PC-9 (cell line): ENCODE measurements at regions not wholly inside any gene's neighbourhood (a gene's known extent, or its start where the extent isn't known, plus 50 kb on each side); places are given as distances from the start of the nearest gene placed in this dataset.

Experiments
- CTCF ChIP-seq: fragments of 200-600 bp; sonication (generic); conservative IDR thresholded peaks from 2 replicates; pipeline ENCODE4 v1.6.1; 2017; ENCODE audit warnings: mixed run types, antibody characterized with exemption, mild to moderate bottlenecking, moderate library complexity
- EZH2 ChIP-seq: fragments of 200-600 bp; sonication (generic); IDR thresholded peaks from 2 replicates; pipeline ENCODE4 v1.8.0; 2017; ENCODE audit warnings: antibody characterized with exemption, low read depth

DNA sequence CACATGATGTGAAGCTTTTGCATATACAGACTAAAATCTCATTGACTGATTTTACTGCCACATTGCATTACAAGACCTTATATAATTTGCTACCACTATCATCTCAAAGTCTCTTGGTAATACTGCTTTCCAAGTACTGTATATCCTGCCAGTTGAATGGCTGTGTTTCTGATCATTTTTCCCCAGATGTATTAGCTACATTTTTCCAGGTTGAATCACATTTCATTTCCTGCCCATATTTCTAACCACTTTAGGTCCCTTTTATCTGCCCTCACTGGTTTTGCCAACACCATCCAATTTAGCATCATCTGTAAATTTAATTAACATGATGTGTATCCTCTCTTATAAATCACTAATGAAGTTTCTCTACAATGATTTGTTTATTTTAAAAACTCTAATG lies 365.7 kb upstream of the PMFBP1 start:
- TF ChIP-seq EZH2 (no peak), CTCF (no peak)
